Pulmonary artery endothelial cell (primary cell): ENCODE measurements at regions not wholly inside any gene's neighbourhood (a gene's known extent, or its start where the extent isn't known, plus 50 kb on each side); places are given as distances from the start of the nearest gene placed in this dataset.

Source experiments
- DNase-seq: peaks from one replicate; pipeline ENCODE4 v3.0.0-alpha.2; 2011; ENCODE audit warnings: low read depth, low spot score

- no peak for DNase-seq
These were observed 192.8 kb downstream of the LY86 start for GRCh38 chr6:6781172-6781872.

- no peak for DNase-seq
These were observed 193.3 kb downstream of the LY86 start for GRCh38 chr6:6781873-6782227.

GRCh38 chr6:6783721-6784120, 195.2 kb downstream of the LY86 start:
- no peak for DNase-seq

GRCh38 chr6:6784514-6785162, 196.1 kb downstream of the LY86 start:
- no peak for DNase-seq

- DNase-seq = no peak
These were observed 196.6 kb downstream of the LY86 start for GRCh38 chr6:6785163-6785521.

- no peak for DNase-seq
These were observed 200.0 kb downstream of the LY86 start for GRCh38 chr6:6788394-6789032.

- no peak for DNase-seq
These were observed 201.9 kb downstream of the LY86 start for GRCh38 chr6:6790393-6790792.

GRCh38 chr6:6790891-6791290, 202.4 kb downstream of the LY86 start:
- DNase-seq = no peak

- DNase-seq = no peak
These were observed 205.1 kb downstream of the LY86 start for GRCh38 chr6:6793388-6794250.

- DNase-seq = no peak
These were observed 206.9 kb downstream of the LY86 start for GRCh38 chr6:6795393-6795792.

GRCh38 chr6:6796818-6797217, 208.3 kb downstream of the LY86 start:
- no peak for DNase-seq

GRCh38 chr6:6798448-6798860, 209.9 kb downstream of the LY86 start:
- DNase-seq = no peak

- DNase-seq = no peak
These were observed 212.4 kb downstream of the LY86 start for GRCh38 chr6:6801005-6801335.

- no peak for DNase-seq
These were observed 213.2 kb downstream of the LY86 start for GRCh38 chr6:6801635-6802218.

- DNase-seq = no peak
These were observed 214.9 kb downstream of the LY86 start for GRCh38 chr6:6803180-6803977.

- no peak for DNase-seq
These were observed 216.5 kb downstream of the LY86 start for GRCh38 chr6:6804843-6805615.

GRCh38 chr6:6806844-6807518, 218.5 kb downstream of the LY86 start:
- DNase-seq = no peak

- DNase-seq = no peak
These were observed 219.8 kb downstream of the LY86 start for GRCh38 chr6:6808343-6808742.

GRCh38 chr6:6808915-6809314, 220.4 kb downstream of the LY86 start:
- DNase-seq = no peak

GRCh38 chr6:6810727-6811126, 222.2 kb downstream of the LY86 start:
- no peak for DNase-seq
